ENCODE measurements at regions not wholly inside any gene's neighbourhood (a gene's known extent, or its start where the extent isn't known, plus 50 kb on each side); places are given as distances from the start of the nearest gene placed in this dataset.

GRCh38 chr1:221437926-221438325 lies 304.0 kb downstream of the DUSP10 start:
- TF ChIP-seq TSHZ2 (CRISPR knock-in tag; IDR thresholded peaks at IDR 0.05) (no peak), ZNF565 (CRISPR knock-in tag; conservative IDR thresholded peaks at IDR 0.05; ENCODE audit: low read depth) (no peak), ARNTL (CRISPR knock-in tag; IDR thresholded peaks at IDR 0.05; ENCODE audit: borderline replicate concordance, low read depth) (no peak), ZFP30 (CRISPR knock-in tag; IDR thresholded peaks at IDR 0.05) (no peak), ZC3H10 (CRISPR knock-in tag; IDR thresholded peaks at IDR 0.05) (no peak), RARB (CRISPR knock-in tag; IDR thresholded peaks at IDR 0.05) (no peak), TOX (CRISPR knock-in tag; IDR thresholded peaks at IDR 0.05; ENCODE audit: borderline replicate concordance) (no peak), PATZ1 (CRISPR knock-in tag; IDR thresholded peaks at IDR 0.05; ENCODE audit: borderline replicate concordance) (no peak), SNAI2 (CRISPR knock-in tag; IDR thresholded peaks at IDR 0.05) (no peak), ZNF70 (CRISPR knock-in tag; IDR thresholded peaks at IDR 0.05) (no peak), BACH2 (CRISPR knock-in tag; IDR thresholded peaks at IDR 0.05; ENCODE audit: borderline replicate concordance) (no peak), ZFP3 (CRISPR knock-in tag; IDR thresholded peaks at IDR 0.05) (no peak), PPARA (CRISPR knock-in tag; IDR thresholded peaks at IDR 0.05; ENCODE audit: borderline replicate concordance) (no peak)
